ENCODE measurements at regions not wholly inside any gene's neighbourhood (a gene's known extent, or its start where the extent isn't known, plus 50 kb on each side); places are given as distances from the start of the nearest gene placed in this dataset.

DNA sequence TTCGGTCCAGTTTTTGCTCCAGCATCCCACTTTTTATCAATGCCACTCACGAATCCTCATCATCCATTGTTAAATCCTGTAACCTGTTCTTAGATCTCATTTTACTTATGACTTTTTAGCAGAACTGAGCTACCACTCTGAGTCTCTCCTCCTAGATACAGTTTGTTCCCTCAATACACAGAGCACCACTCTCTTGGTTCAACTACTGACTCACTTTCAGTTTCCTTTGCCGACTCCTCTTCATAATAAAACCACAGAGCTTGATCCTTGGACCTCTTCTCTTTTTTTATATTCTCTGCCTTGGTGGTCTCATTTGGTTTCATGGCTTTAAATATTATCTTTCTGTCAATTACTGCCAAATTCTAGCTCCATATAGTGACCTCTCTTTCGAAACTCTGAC, 150.3 kb downstream of the SLITRK5 start:
- TF ChIP-seq, protein P1, sequence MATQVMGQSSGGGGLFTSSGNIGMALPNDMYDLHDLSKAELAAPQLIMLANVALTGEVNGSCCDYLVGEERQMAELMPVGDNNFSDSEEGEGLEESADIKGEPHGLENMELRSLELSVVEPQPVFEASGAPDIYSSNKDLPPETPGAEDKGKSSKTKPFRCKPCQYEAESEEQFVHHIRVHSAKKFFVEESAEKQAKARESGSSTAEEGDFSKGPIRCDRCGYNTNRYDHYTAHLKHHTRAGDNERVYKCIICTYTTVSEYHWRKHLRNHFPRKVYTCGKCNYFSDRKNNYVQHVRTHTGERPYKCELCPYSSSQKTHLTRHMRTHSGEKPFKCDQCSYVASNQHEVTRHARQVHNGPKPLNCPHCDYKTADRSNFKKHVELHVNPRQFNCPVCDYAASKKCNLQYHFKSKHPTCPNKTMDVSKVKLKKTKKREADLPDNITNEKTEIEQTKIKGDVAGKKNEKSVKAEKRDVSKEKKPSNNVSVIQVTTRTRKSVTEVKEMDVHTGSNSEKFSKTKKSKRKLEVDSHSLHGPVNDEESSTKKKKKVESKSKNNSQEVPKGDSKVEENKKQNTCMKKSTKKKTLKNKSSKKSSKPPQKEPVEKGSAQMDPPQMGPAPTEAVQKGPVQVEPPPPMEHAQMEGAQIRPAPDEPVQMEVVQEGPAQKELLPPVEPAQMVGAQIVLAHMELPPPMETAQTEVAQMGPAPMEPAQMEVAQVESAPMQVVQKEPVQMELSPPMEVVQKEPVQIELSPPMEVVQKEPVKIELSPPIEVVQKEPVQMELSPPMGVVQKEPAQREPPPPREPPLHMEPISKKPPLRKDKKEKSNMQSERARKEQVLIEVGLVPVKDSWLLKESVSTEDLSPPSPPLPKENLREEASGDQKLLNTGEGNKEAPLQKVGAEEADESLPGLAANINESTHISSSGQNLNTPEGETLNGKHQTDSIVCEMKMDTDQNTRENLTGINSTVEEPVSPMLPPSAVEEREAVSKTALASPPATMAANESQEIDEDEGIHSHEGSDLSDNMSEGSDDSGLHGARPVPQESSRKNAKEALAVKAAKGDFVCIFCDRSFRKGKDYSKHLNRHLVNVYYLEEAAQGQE (IDR thresholded peaks at IDR 0.05; ENCODE audit: insufficient replicate concordance, low read depth), result no peak
- no peak for TF ChIP-seq POLR2AphosphoS5 (IDR thresholded peaks at IDR 0.05; ENCODE audit: low read depth)
